ENCODE measurements at regions not wholly inside any gene's neighbourhood (a gene's known extent, or its start where the extent isn't known, plus 50 kb on each side); places are given as distances from the start of the nearest gene placed in this dataset.

DNA sequence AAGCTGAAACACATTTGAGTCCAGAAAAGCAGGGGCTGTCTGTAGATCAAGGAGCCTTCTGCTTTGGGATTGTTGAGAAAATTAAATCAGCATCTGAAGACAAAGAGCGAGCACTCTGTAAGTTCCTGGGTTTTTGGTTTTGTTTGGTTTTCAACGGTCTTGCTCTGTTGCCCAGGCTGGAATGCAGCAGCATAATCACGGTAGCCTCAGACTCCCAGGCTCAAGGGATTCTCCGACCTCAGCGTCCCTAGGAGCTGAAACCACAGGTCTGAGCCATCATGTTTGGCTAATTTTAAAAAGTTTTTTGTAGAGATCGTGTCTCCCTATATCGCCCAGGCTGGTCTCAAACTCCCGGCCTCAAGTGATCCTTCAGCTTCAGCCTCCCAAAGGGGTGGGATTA, 266.5 kb upstream of the ADAMTS16 start:
- TF ChIP-seq TCF7L2 (IDR thresholded peaks at IDR 0.05; ENCODE audit: borderline replicate concordance, low read depth, low read length) (no peak), ZNF121 (tag by site-specific recombination; IDR thresholded peaks at IDR 0.05) (no peak), KLF9 (tag by site-specific recombination; IDR thresholded peaks at IDR 0.05; ENCODE audit: low read depth) (no peak), ZNF114 (tag by site-specific recombination; IDR thresholded peaks at IDR 0.05) (no peak), ZNF133 (tag by site-specific recombination; IDR thresholded peaks at IDR 0.05) (no peak), ZNF843 (tag by site-specific recombination; IDR thresholded peaks at IDR 0.05) (no peak), ZNF157 (tag by site-specific recombination; IDR thresholded peaks at IDR 0.05) (no peak), ZNF433 (tag by site-specific recombination; IDR thresholded peaks at IDR 0.05; ENCODE audit: low read depth) (no peak), GLI4 (tag by site-specific recombination; IDR thresholded peaks at IDR 0.05) (no peak)
- TF ChIP-seq, protein P1, sequence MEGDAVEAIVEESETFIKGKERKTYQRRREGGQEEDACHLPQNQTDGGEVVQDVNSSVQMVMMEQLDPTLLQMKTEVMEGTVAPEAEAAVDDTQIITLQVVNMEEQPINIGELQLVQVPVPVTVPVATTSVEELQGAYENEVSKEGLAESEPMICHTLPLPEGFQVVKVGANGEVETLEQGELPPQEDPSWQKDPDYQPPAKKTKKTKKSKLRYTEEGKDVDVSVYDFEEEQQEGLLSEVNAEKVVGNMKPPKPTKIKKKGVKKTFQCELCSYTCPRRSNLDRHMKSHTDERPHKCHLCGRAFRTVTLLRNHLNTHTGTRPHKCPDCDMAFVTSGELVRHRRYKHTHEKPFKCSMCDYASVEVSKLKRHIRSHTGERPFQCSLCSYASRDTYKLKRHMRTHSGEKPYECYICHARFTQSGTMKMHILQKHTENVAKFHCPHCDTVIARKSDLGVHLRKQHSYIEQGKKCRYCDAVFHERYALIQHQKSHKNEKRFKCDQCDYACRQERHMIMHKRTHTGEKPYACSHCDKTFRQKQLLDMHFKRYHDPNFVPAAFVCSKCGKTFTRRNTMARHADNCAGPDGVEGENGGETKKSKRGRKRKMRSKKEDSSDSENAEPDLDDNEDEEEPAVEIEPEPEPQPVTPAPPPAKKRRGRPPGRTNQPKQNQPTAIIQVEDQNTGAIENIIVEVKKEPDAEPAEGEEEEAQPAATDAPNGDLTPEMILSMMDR (tag by site-specific recombination; IDR thresholded peaks at IDR 0.05): no peak
- TF ChIP-seq, protein P2, sequence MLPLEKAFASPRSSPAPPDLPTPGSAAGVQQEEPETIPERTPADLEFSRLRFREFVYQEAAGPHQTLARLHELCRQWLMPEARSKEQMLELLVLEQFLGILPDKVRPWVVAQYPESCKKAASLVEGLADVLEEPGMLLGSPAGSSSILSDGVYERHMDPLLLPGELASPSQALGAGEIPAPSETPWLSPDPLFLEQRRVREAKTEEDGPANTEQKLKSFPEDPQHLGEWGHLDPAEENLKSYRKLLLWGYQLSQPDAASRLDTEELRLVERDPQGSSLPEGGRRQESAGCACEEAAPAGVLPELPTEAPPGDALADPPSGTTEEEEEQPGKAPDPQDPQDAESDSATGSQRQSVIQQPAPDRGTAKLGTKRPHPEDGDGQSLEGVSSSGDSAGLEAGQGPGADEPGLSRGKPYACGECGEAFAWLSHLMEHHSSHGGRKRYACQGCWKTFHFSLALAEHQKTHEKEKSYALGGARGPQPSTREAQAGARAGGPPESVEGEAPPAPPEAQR (tag by site-specific recombination; IDR thresholded peaks at IDR 0.05): no peak
- TF ChIP-seq, protein P3, sequence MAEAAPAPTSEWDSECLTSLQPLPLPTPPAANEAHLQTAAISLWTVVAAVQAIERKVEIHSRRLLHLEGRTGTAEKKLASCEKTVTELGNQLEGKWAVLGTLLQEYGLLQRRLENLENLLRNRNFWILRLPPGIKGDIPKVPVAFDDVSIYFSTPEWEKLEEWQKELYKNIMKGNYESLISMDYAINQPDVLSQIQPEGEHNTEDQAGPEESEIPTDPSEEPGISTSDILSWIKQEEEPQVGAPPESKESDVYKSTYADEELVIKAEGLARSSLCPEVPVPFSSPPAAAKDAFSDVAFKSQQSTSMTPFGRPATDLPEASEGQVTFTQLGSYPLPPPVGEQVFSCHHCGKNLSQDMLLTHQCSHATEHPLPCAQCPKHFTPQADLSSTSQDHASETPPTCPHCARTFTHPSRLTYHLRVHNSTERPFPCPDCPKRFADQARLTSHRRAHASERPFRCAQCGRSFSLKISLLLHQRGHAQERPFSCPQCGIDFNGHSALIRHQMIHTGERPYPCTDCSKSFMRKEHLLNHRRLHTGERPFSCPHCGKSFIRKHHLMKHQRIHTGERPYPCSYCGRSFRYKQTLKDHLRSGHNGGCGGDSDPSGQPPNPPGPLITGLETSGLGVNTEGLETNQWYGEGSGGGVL (tag by site-specific recombination; IDR thresholded peaks at IDR 0.05): no peak
